HepG2 (cell line): ENCODE measurements at regions not wholly inside any gene's neighbourhood (a gene's known extent, or its start where the extent isn't known, plus 50 kb on each side); places are given as distances from the start of the nearest gene placed in this dataset.
"Not testable (repeated sequence)": the region's sequence is repeated elsewhere in the genome, so short reads cannot be mapped to it uniquely, and the experiment has no call there.

Experiments
- ATAC-seq: fragments of 200-7000 bp; cut with Tn5 transposase; 3 replicates; pipeline ENCODE4 v1.9.1; 2020; ENCODE audit warnings: mild to moderate bottlenecking, moderate library complexity
- BruUV-seq: library from RNA; stranded (reverse); fragments of 400-500 nt; replicated peaks from 2 replicates; lab custom pipeline; 2021; lab: Mats Ljungman, UMichigan
- CTCF ChIA-PET: fragments of 300-600 bp; formaldehyde crosslinking; extraction: SDS; loops from one replicate; lab custom pipeline; 2021; ENCODE audit warnings: low total read pairs, inconsistent platforms, low intra/inter-chr PET ratio; lab: Yijun Ruan, JAX
- POLR2A ChIA-PET: fragments of 350-600 bp; sonication (Branson Sonifier 250); formaldehyde crosslinking; loops from one replicate; lab custom pipeline; 2020; ENCODE audit warnings: antibody characterized with exemption, inconsistent platforms; lab: Yijun Ruan, JAX
- DNase-seq: peaks from one replicate; pipeline ENCODE4 v3.0.0-alpha.2; 2015; ENCODE audit warnings: low spot score
- FAIRE-seq: peaks from 3 replicates; lab custom pipeline; 2011; peaks lifted over from hg19 to GRCh38; lab: Jason Lieb, UNC
- H2AFZ ChIP-seq: one replicate; pipeline ENCODE4 v1.6.1; 2011; ENCODE audit warnings: low read length, inconsistent platforms
- H3K27ac ChIP-seq: fragments of 300-600 bp; 3 replicates; pipeline ENCODE4 v1.8.0; 2011; ENCODE audit warnings: mixed run types, mild to moderate bottlenecking, mixed read lengths, low read length, inconsistent platforms; ENCODE audit not compliant: insufficient read depth; ENCODE audit errors: extremely low read length
- H3K27me3 ChIP-seq, 2 experiments: fragments of 200-600 bp in 1 of 2; 2 replicates in 1 of 2; 3 replicates in 1 of 2; pipeline versions ENCODE4 v1.6.0 to v1.8.0; 2011; ENCODE audit warnings: low read length in 2 of 2, mild to moderate bottlenecking in 2 of 2, moderate library complexity in 2 of 2, inconsistent platforms in 1 of 2; ENCODE audit not compliant: insufficient read depth in 2 of 2, control insufficient read depth in 1 of 2
- H3K36me3 ChIP-seq, 2 experiments: fragments of 200-600 bp in 1 of 2; replicated peaks in 1 of 2; 2 replicates in 1 of 2; 3 replicates in 1 of 2; pipeline versions ENCODE4 v1.5.1 to v1.8.0; 2011; ENCODE audit warnings: low read length in 2 of 2, inconsistent platforms in 1 of 2; ENCODE audit not compliant: insufficient read depth in 2 of 2, control insufficient read depth in 1 of 2
- H3K4me1 ChIP-seq: 2 replicates; pipeline ENCODE4 v1.5.1; 2012; ENCODE audit warnings: low read length, inconsistent platforms; ENCODE audit not compliant: insufficient read depth
- H3K4me2 ChIP-seq: 2 replicates; pipeline ENCODE4 v1.6.0; 2011; ENCODE audit warnings: low read depth, low read length, inconsistent platforms
- H3K4me3 ChIP-seq, 3 experiments: fragments of 200-600 bp in 1 of 3; sonication (generic), shearing (Covaris generic) in 1 of 3; replicated peaks in 1 of 3; 2 replicates each; pipeline ENCODE4 v1.5.1; 2011 to 2016; ENCODE audit warnings: low read length in 3 of 3, inconsistent platforms in 2 of 3, low read depth in 2 of 3, mild to moderate bottlenecking in 2 of 3, control low read depth in 1 of 3, mixed read lengths in 1 of 3; ENCODE audit not compliant: insufficient read depth in 1 of 3
- H3K79me2 ChIP-seq: one replicate; pipeline ENCODE4 v1.6.1; 2011; ENCODE audit warnings: low read length, inconsistent platforms; ENCODE audit not compliant: insufficient read depth
- H3K9ac ChIP-seq: 2 replicates; pipeline ENCODE4 v1.6.0; 2011; ENCODE audit warnings: mild to moderate bottlenecking, low read depth, low read length, inconsistent platforms; ENCODE audit not compliant: insufficient read depth
- H3K9me3 ChIP-seq: 2 replicates; pipeline ENCODE4 v1.5.1; 2012; ENCODE audit warnings: mild to moderate bottlenecking, low read length
- H4K20me1 ChIP-seq: 2 replicates; pipeline ENCODE4 v1.6.0; 2011; ENCODE audit warnings: inconsistent platforms, mild to moderate bottlenecking, low read length, moderate library complexity; ENCODE audit not compliant: insufficient read depth
- HDAC6 ChIP-seq: fragments of 200-600 bp; sonication (generic); IDR thresholded peaks from 2 replicates; pipeline ENCODE4 v1.7.0; 2017; ENCODE audit warnings: mild to moderate bottlenecking, antibody characterized with exemption, low read length, low read depth
- HHEX ChIP-seq: IDR thresholded peaks from 2 replicates; pipeline ENCODE4 v1.6.1; 2016; ENCODE audit warnings: control low read depth
- HOXD1 ChIP-seq: sonication (generic); formaldehyde crosslinking; IDR thresholded peaks from 2 replicates; pipeline ENCODE4 v1.5.0; 2020; ENCODE audit warnings: missing genetic modification reagents
- LBX2 ChIP-seq: sonication (generic); formaldehyde crosslinking; IDR thresholded peaks from 2 replicates; pipeline ENCODE4 v1.5.0; 2020; ENCODE audit warnings: missing genetic modification reagents, mild to moderate bottlenecking, borderline replicate concordance
- NFIC ChIP-seq: IDR thresholded peaks from 2 replicates; pipeline ENCODE4 v1.6.1; 2012; ENCODE audit warnings: mild to moderate bottlenecking, low read length, inconsistent platforms
- POGZ ChIP-seq: sonication (generic); formaldehyde crosslinking; IDR thresholded peaks from 2 replicates; pipeline ENCODE4 v1.4.0; 2020; ENCODE audit warnings: mild to moderate bottlenecking, missing genetic modification reagents
- SP140L ChIP-seq: sonication (generic); formaldehyde crosslinking; IDR thresholded peaks from 2 replicates; pipeline ENCODE4 v1.4.0; 2020; ENCODE audit warnings: missing genetic modification reagents, borderline replicate concordance
- TCF12 ChIP-seq, 2 experiments: fragments of 450-650 bp in 1 of 2; sonication (generic) in 1 of 2; formaldehyde crosslinking in 1 of 2; IDR thresholded peaks; 2 replicates each; pipeline versions ENCODE4 v1.6.1 to v1.8.0; 2017 to 2022; ENCODE audit warnings: antibody characterized with exemption in 1 of 2, mild to moderate bottlenecking in 1 of 2, missing genetic modification reagents in 1 of 2, moderate library complexity in 1 of 2
- ZNF180 ChIP-seq: sonication (generic); formaldehyde crosslinking; IDR thresholded peaks from 2 replicates; pipeline ENCODE4 v1.4.0; 2020; ENCODE audit warnings: low read depth, missing genetic modification reagents, borderline replicate concordance
- ZNF616 ChIP-seq: sonication (generic); formaldehyde crosslinking; IDR thresholded peaks from 2 replicates; pipeline ENCODE4 v1.5.0; 2020; ENCODE audit warnings: low read depth, mild to moderate bottlenecking, missing genetic modification reagents
- WGBS: methylation state at CpG from one replicate; pipeline ENCODE4 v1.1.6; 2017; ENCODE audit warnings: low lambda C conversion rate; 5-methylcytosine and 5-hydroxymethylcytosine counted together
- in situ Hi-C: cut with HindIII; loops from 2 replicates; pipeline ENCODE4 v1.10.0; 2017; ENCODE audit warnings: low pct_unique_long_range_greater_than_20kb; ENCODE audit not compliant: extremely low pct_ligation_motif_present
- intact Hi-C: fragments of 100-400 bp; cut with micrococcal nuclease; formaldehyde crosslinking; loops from one replicate; pipeline ENCODE4 v1.10.0; 2022; ENCODE audit not compliant: unreplicated experiment

GRCh38 chr3:181921220-181921619, 209.5 kb downstream of the SOX2 start:
- no peaks in the 10 kb centered on the region for H3K79me2 ChIP-seq
- CTCF ChIA-PET = no interaction called here
- H3K27me3 ChIP-seq = no peaks in the 10 kb centered on the region; a peak in 1 of 5 replicates
- no peak overlapping the region for H3K27ac ChIP-seq
- TF ChIP-seq HHEX (CRISPR knock-in tag) (no peak), SP140L (CRISPR knock-in tag) (no peak)
- no TSS peak for BruUV-seq
- FAIRE-seq = no peak
- no peaks in the 10 kb centered on the region for H3K9me3 ChIP-seq
- no peak overlapping the region for H3K4me2 ChIP-seq
- in situ Hi-C loops = no loop called here
- no peak overlapping the region for H3K4me3 ChIP-seq
- H4K20me1 ChIP-seq = no peaks in the 10 kb centered on the region
- DNase-seq = no peak
- POLR2A ChIA-PET = no interaction called here
- H2AFZ ChIP-seq = no peak overlapping the region
- H3K9ac ChIP-seq = no peak overlapping the region
- no peak for ATAC-seq
- H3K36me3 ChIP-seq = no peaks in the 10 kb centered on the region
- no peaks in the 10 kb centered on the region for H3K4me1 ChIP-seq
- intact Hi-C loops = no loop called here
- 3% methylated on average over 2 of the region's 2 CpGs for WGBS

- BruUV-seq, ATAC-seq, in situ Hi-C loops, H3K4me1 ChIP-seq, H3K4me2 ChIP-seq, DNase-seq, H3K27me3 ChIP-seq, H2AFZ ChIP-seq, H3K9ac ChIP-seq, POLR2A ChIA-PET, H3K27ac ChIP-seq, H4K20me1 ChIP-seq, H3K36me3 ChIP-seq, H3K79me2 ChIP-seq, H3K9me3 ChIP-seq, H3K4me3 ChIP-seq, FAIRE-seq, intact Hi-C loops, CTCF ChIA-PET: not testable (repeated sequence)
- 69% methylated on average over 6 of the region's 34 CpGs for WGBS
Observed at GRCh38 chr3:181925841-181926240, 214.1 kb downstream of the SOX2 start.

- no peaks in the 10 kb centered on the region for H3K9me3 ChIP-seq
- no peak overlapping the region for H3K27ac ChIP-seq
- BruUV-seq = no TSS peak
- no peaks in the 10 kb centered on the region for H3K36me3 ChIP-seq
- ATAC-seq = no peak
- TF ChIP-seq POGZ (CRISPR knock-in tag) = no peak
- no peak for TF ChIP-seq TCF12 (IDR thresholded peaks at IDR 0.05)
- no peak for TF ChIP-seq TCF12 (CRISPR knock-in tag; IDR thresholded peaks at IDR 0.05)
- no peak for TF ChIP-seq NFIC
- TF ChIP-seq HOXD1 (CRISPR knock-in tag) = no peak
- no peak for TF ChIP-seq ZNF180 (CRISPR knock-in tag)
- no peak for TF ChIP-seq LBX2
- no peak for TF ChIP-seq HDAC6
- no peak for TF ChIP-seq ZNF616
- TF ChIP-seq, all 625 proteins: peak for 0
- intact Hi-C loops (no loop called here), in situ Hi-C loops (no loop called here)
- CTCF ChIA-PET = no interaction called here
- Histone ChIP-seq H3K9ac (no peak overlapping the region), H3K27me3 (no peaks in the 10 kb centered on the region), H3K79me2 (no peaks in the 10 kb centered on the region), H4K20me1 (no peaks in the 10 kb centered on the region), H3K4me2 (no peak overlapping the region), H3K4me1 (no peaks in the 10 kb centered on the region), H2AFZ (no peak overlapping the region), H3K4me3 (no peak overlapping the region)
- DNase-seq (no peak), FAIRE-seq (no peak)
- POLR2A ChIA-PET = no interaction called here
- 13% methylated on average over 4 of the region's 5 CpGs for WGBS
Observed at GRCh38 chr3:181929501-181929900, 217.8 kb downstream of the SOX2 start.
